Fibroblast of lung (primary cell): ENCODE measurements at regions not wholly inside any gene's neighbourhood (a gene's known extent, or its start where the extent isn't known, plus 50 kb on each side); places are given as distances from the start of the nearest gene placed in this dataset.

Experiments
- CTCF ChIP-seq, 2 donors: IDR thresholded peaks in 1 of 2; conservative IDR thresholded peaks in 1 of 2; 1 replicate in 1 of 2; 2 replicates in 1 of 2; pipeline ENCODE4 v1.5.1; 2011 to 2012; ENCODE audit warnings: low read length in 2 of 2, control low read depth in 1 of 2, inconsistent platforms in 1 of 2, low read depth in 1 of 2, mild to moderate bottlenecking in 1 of 2
- EZH2 ChIP-seq: IDR thresholded peaks from 2 replicates; pipeline ENCODE4 v1.5.1; 2012; ENCODE audit warnings: low read length, control low read depth, mild to moderate bottlenecking; ENCODE audit errors: missing control alignments

- TF ChIP-seq CTCF (conservative IDR thresholded peaks at IDR 0.05 in 1 of 2, IDR thresholded peaks at IDR 0.05 in 1 of 2; ENCODE audit: low read depth in 1 of 2, low read length in 2 of 2), result no peak
- TF ChIP-seq EZH2, result no peak
Observed at GRCh38 chr3:95162794-95163193, 1099.9 kb downstream of the NSUN3 start.
